Stimulated activated memory B cell treated with anti-CD40 and anti-IgM and Interleukin-4, amounts not matched to agents 10 μg/mL and 1 μg/mL and 100 μg/mL, for 72 hours (primary cell): ENCODE measurements at regions not wholly inside any gene's neighbourhood (a gene's known extent, or its start where the extent isn't known, plus 50 kb on each side); places are given as distances from the start of the nearest gene placed in this dataset.
"Not testable (repeated sequence)": the region's sequence is repeated elsewhere in the genome, so short reads cannot be mapped to it uniquely, and the experiment has no call there.

Source experiments
- ATAC-seq: fragments of 150-1000 bp; cut with Tn5 transposase; 2 replicates; pipeline ENCODE4 v1.10.0; 2021
- H3K27ac Mint-ChIP-seq: one replicate; pipeline ENCODE4 v1.8.0; 2022; ENCODE audit warnings: mild to moderate bottlenecking, mixed read lengths
- H3K27me3 Mint-ChIP-seq: one replicate; pipeline ENCODE4 v1.8.0; 2022; ENCODE audit warnings: mixed read lengths
- H3K36me3 Mint-ChIP-seq: one replicate; pipeline ENCODE4 v1.8.0; 2022; ENCODE audit warnings: mixed read lengths
- H3K4me1 Mint-ChIP-seq: one replicate; pipeline ENCODE4 v1.8.0; 2022; ENCODE audit warnings: mixed read lengths
- H3K4me3 Mint-ChIP-seq: one replicate; pipeline ENCODE4 v1.8.0; 2022; ENCODE audit warnings: mild to moderate bottlenecking, moderate library complexity, mixed read lengths
- H3K9me3 Mint-ChIP-seq: one replicate; pipeline ENCODE4 v1.8.0; 2022; ENCODE audit warnings: mixed read lengths

GRCh38 chr5:155625897-155626543 is 612.5 kb downstream of the KIF4B start:
- no peak overlapping the region for H3K27ac Mint-ChIP-seq
- H3K4me1 Mint-ChIP-seq = no peaks in the 10 kb centered on the region
- no peak overlapping the region for H3K4me3 Mint-ChIP-seq
- peaks cover 51% of the 10 kb centered on the region for H3K27me3 Mint-ChIP-seq
- ATAC-seq = no peak
- no peaks in the 10 kb centered on the region for H3K9me3 Mint-ChIP-seq
- H3K36me3 Mint-ChIP-seq = no peaks in the 10 kb centered on the region

DNA sequence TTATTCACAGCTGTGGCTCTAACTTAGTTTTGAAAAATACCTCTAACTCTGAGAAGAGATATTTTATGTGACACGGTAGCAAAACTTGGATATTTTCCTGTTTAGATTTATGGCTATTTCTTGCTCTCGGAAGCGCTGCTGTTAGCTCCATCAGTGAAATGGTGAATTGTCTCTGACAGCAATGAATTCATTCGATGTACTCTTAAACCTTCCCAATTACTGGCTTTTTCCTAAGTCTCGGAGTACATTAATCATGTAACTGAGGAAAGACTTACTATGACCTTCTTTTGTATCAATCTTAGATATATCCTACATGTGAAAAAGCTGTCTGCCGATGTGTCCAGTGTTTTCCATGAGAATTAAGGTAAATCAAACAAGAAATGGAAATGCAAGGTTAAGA is 613.0 kb downstream of the KIF4B start:
- Mint-ChIP-seq H3K4me3 (no peak overlapping the region), H3K27ac (no peak overlapping the region)

DNA sequence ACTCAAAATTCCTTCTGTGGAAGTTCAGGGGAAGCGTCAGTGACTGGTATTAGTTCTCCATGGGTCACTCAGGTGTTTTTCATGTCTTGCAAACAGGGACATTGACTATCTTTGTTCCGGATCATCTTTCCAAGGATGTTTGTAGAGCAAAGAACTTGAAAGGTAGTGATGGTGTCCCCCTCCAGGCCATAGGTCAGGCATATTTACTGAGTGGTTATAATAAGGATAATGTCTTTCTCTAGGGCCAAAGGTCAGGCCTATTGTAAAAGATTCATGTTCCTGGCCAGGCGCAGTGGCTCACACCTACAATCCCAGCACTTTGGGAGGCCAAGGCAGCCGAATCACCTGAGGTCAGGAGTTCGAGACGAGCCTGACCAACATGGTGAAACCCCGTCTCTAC is 614.8 kb downstream of the KIF4B start:
- peaks cover 41% of the 10 kb centered on the region for H3K27me3 Mint-ChIP-seq
- no peak overlapping the region for H3K4me3 Mint-ChIP-seq
- no peaks in the 10 kb centered on the region for H3K9me3 Mint-ChIP-seq
- ATAC-seq = no peak
- H3K4me1 Mint-ChIP-seq = no peaks in the 10 kb centered on the region
- no peaks in the 10 kb centered on the region for H3K36me3 Mint-ChIP-seq
- H3K27ac Mint-ChIP-seq = no peak overlapping the region

More for the DNA sequence above, 613.0 kb downstream of the KIF4B start:
- Mint-ChIP-seq H3K27me3 (peaks cover 45% of the 10 kb centered on the region), H3K9me3 (no peaks in the 10 kb centered on the region), H3K4me1 (no peaks in the 10 kb centered on the region), H3K36me3 (no peaks in the 10 kb centered on the region)
- no peak for ATAC-seq

DNA sequence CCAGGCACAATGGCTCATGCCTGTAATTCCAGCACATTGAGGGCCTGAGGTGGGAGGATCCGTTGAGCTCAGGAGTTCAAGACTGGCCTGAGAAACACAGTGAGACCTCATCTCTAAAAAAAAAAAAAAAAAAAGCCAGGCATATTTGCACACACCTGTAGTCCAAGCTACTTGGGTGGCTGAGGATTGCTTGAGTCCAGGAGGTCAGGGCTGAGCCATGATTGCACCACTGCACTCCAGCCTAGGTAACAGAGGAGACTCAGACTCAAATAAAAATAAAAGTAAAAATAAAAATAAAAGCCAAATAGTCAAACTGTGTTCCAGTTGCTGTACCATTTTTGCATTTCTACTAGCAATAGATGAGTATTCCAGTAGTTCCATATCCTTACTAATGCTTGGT is 616.0 kb downstream of the KIF4B start:
- ATAC-seq = no peak
- Mint-ChIP-seq H3K4me1 (no peaks in the 10 kb centered on the region), H3K4me3 (no peak overlapping the region), H3K9me3 (peaks cover 2% of the 10 kb centered on the region), H3K36me3 (no peaks in the 10 kb centered on the region), H3K27ac (no peak overlapping the region), H3K27me3 (peaks cover 30% of the 10 kb centered on the region)

- H3K27me3 Mint-ChIP-seq = peaks cover 25% of the 10 kb centered on the region
- no peaks in the 10 kb centered on the region for H3K36me3 Mint-ChIP-seq
- no peak overlapping the region for H3K27ac Mint-ChIP-seq
- peaks cover 2% of the 10 kb centered on the region for H3K9me3 Mint-ChIP-seq
- H3K4me1 Mint-ChIP-seq = no peaks in the 10 kb centered on the region
- no peak overlapping the region for H3K4me3 Mint-ChIP-seq
- ATAC-seq = no peak
Measured at GRCh38 chr5:155631116-155631515, 617.6 kb downstream of the KIF4B start.

DNA sequence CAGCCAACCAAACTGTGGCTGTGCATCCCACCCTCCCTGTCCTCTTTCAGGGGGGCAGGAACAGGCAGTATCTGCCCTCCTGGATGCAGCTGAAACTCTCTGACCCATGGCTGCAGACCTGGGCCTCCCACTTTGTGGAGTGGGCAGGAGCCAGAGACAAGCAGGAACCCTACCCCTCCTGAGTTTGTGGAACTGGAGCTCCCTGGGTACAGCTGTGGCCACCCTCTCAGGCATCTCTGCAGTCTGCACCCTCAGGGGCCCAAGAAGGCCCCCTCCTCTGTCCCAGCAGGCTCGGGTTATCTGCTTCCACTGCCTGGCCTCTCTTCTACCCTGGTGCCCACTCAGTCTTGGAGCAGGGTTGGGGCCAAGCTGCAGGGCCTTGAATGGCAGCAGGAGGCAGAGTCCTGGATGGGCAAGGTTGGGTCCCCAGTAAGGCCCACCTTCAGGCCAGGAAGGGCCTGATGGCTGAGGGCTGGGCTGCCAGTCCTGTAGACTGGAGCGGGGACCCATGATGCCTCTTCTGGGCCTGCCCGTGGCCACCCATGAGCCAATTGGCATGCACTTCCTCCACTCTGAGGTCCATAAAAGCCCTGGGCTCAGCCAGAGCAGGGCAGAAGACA is 619.9 kb downstream of the KIF4B start:
- no peak for ATAC-seq
- no peak overlapping the region for H3K4me3 Mint-ChIP-seq
- no peaks in the 10 kb centered on the region for H3K36me3 Mint-ChIP-seq
- H3K27ac Mint-ChIP-seq = no peak overlapping the region
- peaks cover 2% of the 10 kb centered on the region for H3K9me3 Mint-ChIP-seq
- H3K27me3 Mint-ChIP-seq = peaks cover 10% of the 10 kb centered on the region
- H3K4me1 Mint-ChIP-seq = no peaks in the 10 kb centered on the region

- no peak for ATAC-seq
- H3K27ac Mint-ChIP-seq = no peak overlapping the region
- H3K4me1 Mint-ChIP-seq = no peaks in the 10 kb centered on the region
- H3K27me3 Mint-ChIP-seq = no peaks in the 10 kb centered on the region
- H3K4me3 Mint-ChIP-seq = no peak overlapping the region
- no peaks in the 10 kb centered on the region for H3K36me3 Mint-ChIP-seq
- H3K9me3 Mint-ChIP-seq = no peaks in the 10 kb centered on the region
Measured at GRCh38 chr5:155649666-155650065, 636.1 kb downstream of the KIF4B start.

DNA sequence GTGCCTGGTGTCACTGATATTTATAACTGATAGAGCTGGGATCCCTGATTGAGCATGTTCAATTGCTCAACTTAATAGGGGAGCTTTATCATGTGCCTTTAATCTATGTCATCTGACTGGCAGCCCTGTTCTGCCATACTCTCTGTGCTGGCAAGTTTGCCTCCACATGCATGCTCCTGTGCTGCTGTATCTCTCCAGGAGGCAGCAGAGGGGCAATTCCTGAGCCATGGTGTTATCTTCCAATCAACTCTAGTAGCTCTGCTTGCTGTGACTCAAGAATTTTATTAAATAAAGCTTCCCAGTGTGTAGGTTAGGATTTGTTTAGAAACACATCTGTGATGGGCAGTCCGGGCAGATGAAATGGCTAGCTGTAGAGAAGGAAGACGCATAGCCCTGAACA is 642.0 kb downstream of the KIF4B start:
- Mint-ChIP-seq H3K36me3 (no peaks in the 10 kb centered on the region), H3K9me3 (no peaks in the 10 kb centered on the region), H3K4me1 (no peaks in the 10 kb centered on the region), H3K4me3 (no peak overlapping the region), H3K27ac (no peak overlapping the region), H3K27me3 (no peaks in the 10 kb centered on the region)
- no peak for ATAC-seq

DNA sequence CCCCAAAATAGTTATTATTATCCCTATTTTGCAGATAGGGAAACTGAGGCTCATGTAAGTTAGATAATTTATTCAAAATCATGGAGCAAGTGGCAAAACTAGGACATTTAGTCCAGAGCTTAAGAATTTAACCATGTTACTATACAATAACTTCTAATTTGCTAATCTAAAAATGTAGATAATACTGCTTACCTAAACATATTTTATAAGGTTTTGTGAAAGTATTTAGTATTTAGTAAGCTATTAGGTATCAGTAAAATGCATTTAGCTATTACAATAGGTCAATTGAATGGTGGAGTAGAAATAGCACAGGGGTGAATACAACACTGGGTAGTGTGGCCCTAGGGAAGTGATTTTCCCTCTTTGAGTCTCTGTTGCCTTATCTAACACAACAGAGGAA is 648.3 kb downstream of the KIF4B start:
- H3K9me3 Mint-ChIP-seq = no peaks in the 10 kb centered on the region
- H3K4me3 Mint-ChIP-seq = no peak overlapping the region
- no peaks in the 10 kb centered on the region for H3K27me3 Mint-ChIP-seq
- no peaks in the 10 kb centered on the region for H3K36me3 Mint-ChIP-seq
- no peaks in the 10 kb centered on the region for H3K4me1 Mint-ChIP-seq
- no peak for ATAC-seq
- H3K27ac Mint-ChIP-seq = no peak overlapping the region

DNA sequence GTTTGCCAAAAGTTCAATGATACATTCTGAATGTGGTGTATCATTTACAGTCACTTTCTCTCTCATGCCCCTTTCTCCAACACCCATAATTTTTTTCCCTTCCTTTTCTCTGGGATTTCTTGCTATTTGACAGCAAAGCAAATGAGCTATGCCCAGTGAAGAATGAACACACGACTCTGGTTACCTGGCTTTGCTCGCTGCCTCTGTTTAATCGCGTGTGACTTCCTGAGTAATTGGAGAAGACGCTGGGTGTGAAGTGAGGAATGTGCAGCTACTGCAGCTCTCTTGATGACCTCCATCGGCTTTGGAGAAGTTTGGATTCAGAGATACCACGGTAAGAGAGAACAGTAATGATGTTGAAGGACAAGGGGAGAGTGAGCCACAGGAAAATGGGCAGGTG is 651.8 kb downstream of the KIF4B start:
- Mint-ChIP-seq H3K4me1 (no peaks in the 10 kb centered on the region), H3K27me3 (no peaks in the 10 kb centered on the region), H3K27ac (no peak overlapping the region), H3K4me3 (no peak overlapping the region), H3K9me3 (no peaks in the 10 kb centered on the region), H3K36me3 (no peaks in the 10 kb centered on the region)
- ATAC-seq = no peak

GRCh38 chr5:155672001-155672400 is 655.0 kb upstream of the SGCD start:
- not testable (repeated sequence) for H3K27me3 Mint-ChIP-seq, H3K4me1 Mint-ChIP-seq, H3K36me3 Mint-ChIP-seq, H3K27ac Mint-ChIP-seq, H3K4me3 Mint-ChIP-seq, H3K9me3 Mint-ChIP-seq, ATAC-seq

GRCh38 chr5:155676967-155677366 is 650.0 kb upstream of the SGCD start:
- no peaks in the 10 kb centered on the region for H3K4me1 Mint-ChIP-seq
- no peaks in the 10 kb centered on the region for H3K36me3 Mint-ChIP-seq
- no peak overlapping the region for H3K27ac Mint-ChIP-seq
- H3K27me3 Mint-ChIP-seq = peaks cover 10% of the 10 kb centered on the region
- peaks cover 5% of the 10 kb centered on the region for H3K9me3 Mint-ChIP-seq
- no peak for ATAC-seq
- H3K4me3 Mint-ChIP-seq = no peak overlapping the region

GRCh38 chr5:155678371-155678770 is 648.6 kb upstream of the SGCD start:
- H3K4me3 Mint-ChIP-seq = no peak overlapping the region
- ATAC-seq = no peak
- H3K9me3 Mint-ChIP-seq = peaks cover 9% of the 10 kb centered on the region
- H3K36me3 Mint-ChIP-seq = no peaks in the 10 kb centered on the region
- H3K27ac Mint-ChIP-seq = no peak overlapping the region
- H3K27me3 Mint-ChIP-seq = peaks cover 24% of the 10 kb centered on the region
- no peaks in the 10 kb centered on the region for H3K4me1 Mint-ChIP-seq

GRCh38 chr5:155679530-155679929 is 647.4 kb upstream of the SGCD start:
- H3K4me1 Mint-ChIP-seq = no peaks in the 10 kb centered on the region
- no peak overlapping the region for H3K4me3 Mint-ChIP-seq
- H3K9me3 Mint-ChIP-seq = peaks cover 10% of the 10 kb centered on the region
- no peak for ATAC-seq
- H3K36me3 Mint-ChIP-seq = no peaks in the 10 kb centered on the region
- H3K27me3 Mint-ChIP-seq = peaks cover 34% of the 10 kb centered on the region
- H3K27ac Mint-ChIP-seq = no peak overlapping the region

DNA sequence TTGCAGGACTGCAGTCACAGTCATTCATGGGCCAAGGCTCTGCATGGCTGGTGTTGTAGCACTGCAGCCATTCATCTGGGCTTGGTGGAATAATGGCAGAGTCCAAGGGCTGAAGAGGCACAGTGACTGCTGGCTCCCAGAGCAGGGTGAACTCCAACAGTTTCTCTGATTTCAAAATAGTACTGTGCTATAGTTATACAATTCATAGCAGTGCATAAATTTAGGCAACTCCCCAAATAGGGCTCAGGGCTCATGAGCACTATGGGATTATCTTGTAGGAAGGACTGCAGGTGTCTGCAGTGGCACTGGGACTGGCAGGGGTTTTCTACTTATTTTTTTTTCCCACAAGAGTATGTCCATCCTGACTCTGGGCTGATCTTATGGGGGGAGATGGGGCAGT is 642.5 kb upstream of the SGCD start:
- Mint-ChIP-seq H3K27me3 (peaks cover 54% of the 10 kb centered on the region), H3K27ac (no peak overlapping the region), H3K36me3 (no peaks in the 10 kb centered on the region), H3K4me3 (no peak overlapping the region), H3K4me1 (no peaks in the 10 kb centered on the region), H3K9me3 (peaks cover 10% of the 10 kb centered on the region)
- ATAC-seq = no peak

DNA sequence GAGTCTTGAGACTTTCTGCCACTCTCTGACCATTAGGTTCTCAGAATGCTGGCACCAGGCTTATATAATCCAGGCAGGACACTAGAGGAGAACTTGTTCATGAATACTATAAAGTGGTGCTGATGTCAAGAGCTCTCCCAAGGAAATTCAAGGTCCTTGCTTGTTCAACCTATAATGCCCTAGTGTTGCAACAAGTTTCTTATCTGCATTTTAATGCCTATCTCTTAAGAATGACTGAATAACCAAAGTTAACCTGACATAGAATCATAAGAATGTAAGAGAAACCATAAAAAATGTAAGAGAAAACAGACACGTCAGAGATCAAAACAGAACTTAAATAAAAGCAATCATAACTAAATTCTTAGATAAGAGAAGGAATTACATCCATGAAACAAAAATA is 640.8 kb upstream of the SGCD start:
- Mint-ChIP-seq H3K4me1 (no peaks in the 10 kb centered on the region), H3K27me3 (peaks cover 53% of the 10 kb centered on the region), H3K9me3 (peaks cover 10% of the 10 kb centered on the region), H3K36me3 (no peaks in the 10 kb centered on the region), H3K4me3 (no peak overlapping the region), H3K27ac (no peak overlapping the region)
- ATAC-seq = no peak
